Glutamatergic neuron (in vitro differentiated cells): ENCODE measurements at regions not wholly inside any gene's neighbourhood (a gene's known extent, or its start where the extent isn't known, plus 50 kb on each side); places are given as distances from the start of the nearest gene placed in this dataset.
"Not testable (repeated sequence)": the region's sequence is repeated elsewhere in the genome, so short reads cannot be mapped to it uniquely, and the experiment has no call there.

Experiments
- DNase-seq: peaks from one replicate; pipeline ENCODE4 v3.0.0; 2022
- H3K27ac Mint-ChIP-seq: one replicate; pipeline ENCODE4 v1.8.0; 2020; ENCODE audit warnings: mild to moderate bottlenecking, mixed read lengths, inconsistent platforms; ENCODE audit not compliant: unreplicated experiment
- H3K27me3 Mint-ChIP-seq: one replicate; pipeline ENCODE4 v1.8.0; 2020; ENCODE audit warnings: mild to moderate bottlenecking, moderate library complexity, mixed read lengths, inconsistent platforms; ENCODE audit not compliant: unreplicated experiment
- H3K36me3 Mint-ChIP-seq: one replicate; pipeline ENCODE4 v1.8.0; 2020; ENCODE audit warnings: mild to moderate bottlenecking, mixed read lengths, inconsistent platforms; ENCODE audit not compliant: unreplicated experiment
- H3K4me1 Mint-ChIP-seq: one replicate; pipeline ENCODE4 v1.8.0; 2020; ENCODE audit warnings: mild to moderate bottlenecking, low read depth, mixed read lengths, inconsistent platforms; ENCODE audit not compliant: unreplicated experiment
- H3K4me3 Mint-ChIP-seq: one replicate; pipeline ENCODE4 v1.8.0; 2020; ENCODE audit warnings: mild to moderate bottlenecking, mixed read lengths, inconsistent platforms; ENCODE audit not compliant: unreplicated experiment
- H3K9me3 Mint-ChIP-seq: one replicate; pipeline ENCODE4 v1.8.0; 2020; ENCODE audit warnings: mild to moderate bottlenecking, moderate library complexity, mixed read lengths, inconsistent platforms; ENCODE audit not compliant: unreplicated experiment
- CTCF ChIP-seq: fragments of 200-600 bp; sonication (generic); IDR thresholded peaks from one replicate; pipeline ENCODE4 v1.5.0; 2021; ENCODE audit not compliant: partially characterized antibody, unreplicated experiment

GRCh38 chr3:154818676-154819255 lies 261.4 kb upstream of the MME start:
- peaks cover 2% of the 10 kb centered on the region for H3K27me3 Mint-ChIP-seq
- no peak overlapping the region for H3K4me3 Mint-ChIP-seq
- no peak overlapping the region for H3K27ac Mint-ChIP-seq
- no peak for TF ChIP-seq CTCF
- H3K9me3 Mint-ChIP-seq = peaks cover 2% of the 10 kb centered on the region
- H3K4me1 Mint-ChIP-seq = no peaks in the 10 kb centered on the region
- DNase-seq = no peak
- H3K36me3 Mint-ChIP-seq = no peaks in the 10 kb centered on the region

GRCh38 chr3:154810017-154810416 lies 270.1 kb upstream of the MME start:
- not testable (repeated sequence) for H3K36me3 Mint-ChIP-seq, H3K4me1 Mint-ChIP-seq, H3K27me3 Mint-ChIP-seq, H3K27ac Mint-ChIP-seq, H3K9me3 Mint-ChIP-seq, H3K4me3 Mint-ChIP-seq, DNase-seq

GRCh38 chr3:154801729-154802128 lies 278.4 kb upstream of the MME start:
- peaks cover 2% of the 10 kb centered on the region for H3K9me3 Mint-ChIP-seq
- no peak overlapping the region for H3K4me3 Mint-ChIP-seq
- H3K27ac Mint-ChIP-seq = no peak overlapping the region
- TF ChIP-seq CTCF = no peak
- H3K36me3 Mint-ChIP-seq = peaks cover 10% of the 10 kb centered on the region
- H3K4me1 Mint-ChIP-seq = no peaks in the 10 kb centered on the region
- H3K27me3 Mint-ChIP-seq = no peaks in the 10 kb centered on the region
- no peak for DNase-seq

GRCh38 chr3:154799800-154800199 lies 280.3 kb upstream of the MME start:
- peaks cover 2% of the 10 kb centered on the region for H3K9me3 Mint-ChIP-seq
- no peak for TF ChIP-seq CTCF
- H3K27me3 Mint-ChIP-seq = no peaks in the 10 kb centered on the region
- H3K4me1 Mint-ChIP-seq = no peaks in the 10 kb centered on the region
- DNase-seq = no peak
- H3K36me3 Mint-ChIP-seq = peaks cover 10% of the 10 kb centered on the region
- H3K27ac Mint-ChIP-seq = no peak overlapping the region
- H3K4me3 Mint-ChIP-seq = no peak overlapping the region

GRCh38 chr3:154795582-154795981 lies 284.5 kb upstream of the MME start:
- Mint-ChIP-seq H3K27me3 (no peaks in the 10 kb centered on the region), H3K36me3 (no peaks in the 10 kb centered on the region), H3K9me3 (no peaks in the 10 kb centered on the region), H3K4me1 (peaks cover 2% of the 10 kb centered on the region), H3K4me3 (no peak overlapping the region), H3K27ac (no peak overlapping the region)
- TF ChIP-seq CTCF = no peak
- DNase-seq = no peak
